Ovary (tissue), 3 donors: ENCODE measurements at regions not wholly inside any gene's neighbourhood (a gene's known extent, or its start where the extent isn't known, plus 50 kb on each side); places are given as distances from the start of the nearest gene placed in this dataset.

Experiments used
- POLR2A ChIP-seq: fragments of 450-650 bp; IDR thresholded peaks from one replicate; pipeline ENCODE4 v1.6.1; 2017; ENCODE audit warnings: antibody characterized with exemption, mild to moderate bottlenecking, moderate library complexity
- TF ChIP-seq, protein P1 (sequence below), 3 donors: fragments of 450-650 bp in 2 of 3; fragments of 200-600 bp in 1 of 3; IDR thresholded peaks; one replicate each; pipeline versions ENCODE4 v1.5.1 to v1.8.0; 2016 to 2022; ENCODE audit warnings: antibody characterized with exemption in 3 of 3, mild to moderate bottlenecking in 1 of 3
- donor health status: DM: no; HTN: no; CAD: no.

DNA sequence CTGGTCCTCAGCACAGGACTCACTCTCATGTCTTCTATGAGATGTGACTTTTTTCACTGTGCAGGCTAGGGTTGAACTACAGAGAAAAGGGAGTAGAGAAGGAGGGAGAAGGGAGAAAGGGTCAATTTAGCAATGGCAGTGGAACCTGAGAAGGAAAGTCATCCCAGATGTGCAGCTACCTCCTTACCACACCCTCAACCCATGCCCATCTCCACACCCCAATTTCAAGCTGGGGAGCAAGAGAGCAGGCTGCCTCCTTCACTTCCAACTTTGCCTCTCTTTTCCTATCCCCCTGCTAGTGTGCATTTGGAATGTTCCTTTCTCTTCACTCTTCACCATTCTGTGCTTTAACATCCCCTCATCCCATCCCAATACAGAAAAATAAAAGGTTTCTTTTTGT, 163.5 kb upstream of the MAP3K1 start:
- TF ChIP-seq, protein P1, sequence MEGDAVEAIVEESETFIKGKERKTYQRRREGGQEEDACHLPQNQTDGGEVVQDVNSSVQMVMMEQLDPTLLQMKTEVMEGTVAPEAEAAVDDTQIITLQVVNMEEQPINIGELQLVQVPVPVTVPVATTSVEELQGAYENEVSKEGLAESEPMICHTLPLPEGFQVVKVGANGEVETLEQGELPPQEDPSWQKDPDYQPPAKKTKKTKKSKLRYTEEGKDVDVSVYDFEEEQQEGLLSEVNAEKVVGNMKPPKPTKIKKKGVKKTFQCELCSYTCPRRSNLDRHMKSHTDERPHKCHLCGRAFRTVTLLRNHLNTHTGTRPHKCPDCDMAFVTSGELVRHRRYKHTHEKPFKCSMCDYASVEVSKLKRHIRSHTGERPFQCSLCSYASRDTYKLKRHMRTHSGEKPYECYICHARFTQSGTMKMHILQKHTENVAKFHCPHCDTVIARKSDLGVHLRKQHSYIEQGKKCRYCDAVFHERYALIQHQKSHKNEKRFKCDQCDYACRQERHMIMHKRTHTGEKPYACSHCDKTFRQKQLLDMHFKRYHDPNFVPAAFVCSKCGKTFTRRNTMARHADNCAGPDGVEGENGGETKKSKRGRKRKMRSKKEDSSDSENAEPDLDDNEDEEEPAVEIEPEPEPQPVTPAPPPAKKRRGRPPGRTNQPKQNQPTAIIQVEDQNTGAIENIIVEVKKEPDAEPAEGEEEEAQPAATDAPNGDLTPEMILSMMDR (IDR thresholded peaks at IDR 0.05): no peak
- TF ChIP-seq POLR2A: no peak
